ENCODE measurements at regions not wholly inside any gene's neighbourhood (a gene's known extent, or its start where the extent isn't known, plus 50 kb on each side); places are given as distances from the start of the nearest gene placed in this dataset.
"Not testable (repeated sequence)": the region's sequence is repeated elsewhere in the genome, so short reads cannot be mapped to it uniquely, and the experiment has no call there.

GRCh38 chr4:67393699-67394281 lies 151.5 kb downstream of the CENPC start:
- H3K4me1 ChIP-seq = no peaks in the 10 kb centered on the region
- H3K9me3 ChIP-seq = no peaks in the 10 kb centered on the region
- H3K4me3 ChIP-seq (ENCODE audit: low read depth, low read length) = no peak overlapping the region
- TF ChIP-seq CTCF (IDR thresholded peaks at IDR 0.05; ENCODE audit: low read depth, low read length) = peak; percentile 50; the same call in 1 of the 2 replicates
- H3K36me3 ChIP-seq = no peaks in the 10 kb centered on the region
- peaks cover 9% of the 10 kb centered on the region for H3K27me3 ChIP-seq
- peak; percentile 28 for DNase-seq

- DNase-seq = no peak
- H3K36me3 ChIP-seq = no peaks in the 10 kb centered on the region
- no peak overlapping the region for H3K4me3 ChIP-seq (ENCODE audit: low read depth, low read length)
- H3K4me1 ChIP-seq = no peaks in the 10 kb centered on the region
- no peak for TF ChIP-seq CTCF (IDR thresholded peaks at IDR 0.05; ENCODE audit: low read depth, low read length)
- H3K9me3 ChIP-seq = no peaks in the 10 kb centered on the region
- H3K27me3 ChIP-seq = peaks cover 9% of the 10 kb centered on the region
These were observed 152.3 kb downstream of the CENPC start for GRCh38 chr4:67393007-67393406.

- DNase-seq; H3K4me3 ChIP-seq (ENCODE audit: low read depth, low read length); H3K36me3 ChIP-seq: not testable (repeated sequence)
These were observed 163.9 kb downstream of the CENPC start for GRCh38 chr4:67381406-67381804.

GRCh38 chr4:67380702-67381405 lies 164.4 kb downstream of the CENPC start:
- DNase-seq; H3K4me1 ChIP-seq; H3K36me3 ChIP-seq; H3K4me3 ChIP-seq (ENCODE audit: low read depth, low read length); H3K27me3 ChIP-seq; H3K9me3 ChIP-seq: not testable (repeated sequence)

More at GRCh38 chr4:67381406-67381804, 163.9 kb downstream of the CENPC start:
- not testable (repeated sequence) for H3K4me1 ChIP-seq, H3K27me3 ChIP-seq, H3K9me3 ChIP-seq

GRCh38 chr4:67380154-67380553 lies 165.1 kb downstream of the CENPC start:
- TF ChIP-seq CTCF (IDR thresholded peaks at IDR 0.05; ENCODE audit: low read depth, low read length) = no peak
- H3K4me1 ChIP-seq = no peaks in the 10 kb centered on the region
- H3K9me3 ChIP-seq = no peaks in the 10 kb centered on the region
- DNase-seq = no peak
- no peaks in the 10 kb centered on the region for H3K36me3 ChIP-seq
- H3K27me3 ChIP-seq = no peaks in the 10 kb centered on the region
- no peak overlapping the region for H3K4me3 ChIP-seq (ENCODE audit: low read depth, low read length)

- Histone ChIP-seq H3K4me1 (no peaks in the 10 kb centered on the region), H3K4me3 (ENCODE audit: low read depth, low read length) (no peak overlapping the region), H3K9me3 (no peaks in the 10 kb centered on the region), H3K27me3 (no peaks in the 10 kb centered on the region), H3K36me3 (no peaks in the 10 kb centered on the region)
- no peak for TF ChIP-seq CTCF (IDR thresholded peaks at IDR 0.05; ENCODE audit: low read depth, low read length)
- no peak for DNase-seq
These were observed 170.0 kb downstream of the CENPC start for GRCh38 chr4:67375291-67375690.

- Histone ChIP-seq H3K27me3 (no peaks in the 10 kb centered on the region), H3K4me3 (ENCODE audit: low read depth, low read length) (no peak overlapping the region), H3K36me3 (no peaks in the 10 kb centered on the region), H3K4me1 (no peaks in the 10 kb centered on the region), H3K9me3 (no peaks in the 10 kb centered on the region)
- no peak for DNase-seq
- no peak for TF ChIP-seq CTCF (IDR thresholded peaks at IDR 0.05; ENCODE audit: low read depth, low read length)
These were observed 173.7 kb downstream of the CENPC start for GRCh38 chr4:67371615-67372014.

Data from BE2C (cell line).